GM23248 (cell line): ENCODE measurements at regions not wholly inside any gene's neighbourhood (a gene's known extent, or its start where the extent isn't known, plus 50 kb on each side); places are given as distances from the start of the nearest gene placed in this dataset.

Experiments used
- DNase-seq: peaks from one replicate; pipeline ENCODE4 v3.0.0-alpha.2; 2015
- H2AFZ ChIP-seq: fragments of 200-600 bp; sonication (generic); 2 replicates; pipeline ENCODE4 v1.6.1; 2016; ENCODE audit warnings: antibody characterized with exemption
- H3F3A ChIP-seq: fragments of 200-600 bp; sonication (generic); 2 replicates; pipeline ENCODE4 v1.6.1; 2016; ENCODE audit warnings: mild to moderate bottlenecking, antibody characterized with exemption, mixed run types; ENCODE audit not compliant: insufficient read depth
- H3K27ac ChIP-seq: fragments of 200-600 bp; sonication (generic); 2 replicates; pipeline ENCODE4 v1.5.1; 2016; ENCODE audit warnings: mild to moderate bottlenecking
- H3K27me3 ChIP-seq: fragments of 200-600 bp; sonication (generic); replicated peaks from 2 replicates; pipeline ENCODE4 v1.6.1; 2016; ENCODE audit warnings: mild to moderate bottlenecking; ENCODE audit not compliant: insufficient read depth
- H3K36me3 ChIP-seq: fragments of 200-600 bp; sonication (generic); 2 replicates; pipeline ENCODE4 v1.6.1; 2016; ENCODE audit warnings: low read depth, mild to moderate bottlenecking
- H3K4me1 ChIP-seq: fragments of 200-600 bp; sonication (generic); 2 replicates; pipeline ENCODE4 v1.6.1; 2016; ENCODE audit warnings: mild to moderate bottlenecking; ENCODE audit not compliant: insufficient read depth
- H3K4me2 ChIP-seq: fragments of 200-600 bp; sonication (generic); one replicate; pipeline ENCODE4 v1.6.1; 2016; ENCODE audit warnings: mild to moderate bottlenecking; ENCODE audit not compliant: unreplicated experiment
- H3K4me3 ChIP-seq: fragments of 200-600 bp; sonication (generic); 2 replicates; pipeline ENCODE4 v1.5.1; 2016; ENCODE audit warnings: mild to moderate bottlenecking
- H3K79me2 ChIP-seq: fragments of 200-600 bp; sonication (generic); 2 replicates; pipeline ENCODE4 v1.6.1; 2016; ENCODE audit warnings: mild to moderate bottlenecking; ENCODE audit not compliant: insufficient read depth
- H3K9ac ChIP-seq: fragments of 200-600 bp; sonication (generic); 2 replicates; pipeline ENCODE4 v1.6.1; 2016; ENCODE audit warnings: mild to moderate bottlenecking
- H3K9me2 ChIP-seq: fragments of 200-600 bp; sonication (generic); 2 replicates; pipeline ENCODE4 v1.6.1; 2016; ENCODE audit warnings: mixed run types, mild to moderate bottlenecking, moderate library complexity; ENCODE audit not compliant: insufficient read depth
- H3K9me3 ChIP-seq: fragments of 200-600 bp; sonication (generic); one replicate; pipeline ENCODE4 v1.6.1; 2017; ENCODE audit warnings: low read depth
- H4K20me1 ChIP-seq: fragments of 200-600 bp; sonication (generic); 2 replicates; pipeline ENCODE4 v1.6.0; 2016; ENCODE audit not compliant: insufficient read depth
- EZH2 ChIP-seq: fragments of 200-600 bp; sonication (generic); IDR thresholded peaks from 2 replicates; pipeline ENCODE4 v1.6.1; 2018; ENCODE audit warnings: antibody characterized with exemption, mild to moderate bottlenecking; ENCODE audit not compliant: insufficient read depth, poor library complexity, severe bottlenecking
- EZH2phosphoT487 ChIP-seq: fragments of 200-600 bp; sonication (generic); IDR thresholded peaks from 2 replicates; pipeline ENCODE4 v1.6.1; 2018; ENCODE audit warnings: antibody characterized with exemption, moderate library complexity, mild to moderate bottlenecking, low read depth; ENCODE audit not compliant: insufficient read depth
- WGBS, 2 experiments: methylation state at CpG; one replicate each; pipeline ENCODE4 v1.1.6; 2015 to 2017; ENCODE audit warnings: low lambda C conversion rate in 2 of 2, low coverage in 1 of 2; ENCODE audit errors: missing lambda C conversion rate in 2 of 2; 5-methylcytosine and 5-hydroxymethylcytosine counted together
- in situ Hi-C: fragments of 300-500 bp; cut with MboI; formaldehyde crosslinking; loops from 2 replicates; pipeline ENCODE4 v1.15.0; 2020

- TF ChIP-seq EZH2phosphoT487 (no peak), EZH2 (no peak)
- DNase-seq, result no peak
- Histone ChIP-seq H3K9me2 (no peaks in the 10 kb centered on the region), H3K27me3 (peaks cover 88% of the 10 kb centered on the region), H3K9ac (no peak overlapping the region), H4K20me1 (no peaks in the 10 kb centered on the region), H3K9me3 (no peaks in the 10 kb centered on the region), H3K79me2 (no peaks in the 10 kb centered on the region), H3K4me2 (no peak overlapping the region), H3K4me1 (no peaks in the 10 kb centered on the region), H2AFZ (no peak overlapping the region), H3F3A (no peaks in the 10 kb centered on the region), H3K27ac (no peak overlapping the region), H3K36me3 (no peaks in the 10 kb centered on the region), H3K4me3 (no peak overlapping the region)
- 71 to 72% methylated on average over 19 to 23 of the region's 23 CpGs for WGBS, 2 experiments
- in situ Hi-C loops, result loop anchor here (10.0 kb wide), 1 partner anchor 158 kb away; no protein-coding TSS in a partner anchor
These were observed 83.6 kb downstream of the IRF8 start for GRCh38 chr16:85982563-85982939.

GRCh38 chr16:85983064-85983463 is 84.1 kb downstream of the IRF8 start:
- H3F3A ChIP-seq, result no peaks in the 10 kb centered on the region
- no peaks in the 10 kb centered on the region for H3K9me2 ChIP-seq
- TF ChIP-seq EZH2phosphoT487, result no peak
- no peak for TF ChIP-seq EZH2
- no peak overlapping the region for H3K9ac ChIP-seq
- H3K9me3 ChIP-seq, result no peaks in the 10 kb centered on the region
- H3K4me2 ChIP-seq, result no peak overlapping the region
- no peak overlapping the region for H2AFZ ChIP-seq
- H3K79me2 ChIP-seq, result no peaks in the 10 kb centered on the region
- peaks cover 87% of the 10 kb centered on the region for H3K27me3 ChIP-seq
- 49 to 54% methylated on average over 12 of the region's 12 CpGs for WGBS, 2 experiments
- H4K20me1 ChIP-seq, result no peaks in the 10 kb centered on the region
- no peaks in the 10 kb centered on the region for H3K36me3 ChIP-seq
- no peak overlapping the region for H3K4me3 ChIP-seq
- H3K4me1 ChIP-seq, result no peaks in the 10 kb centered on the region
- DNase-seq, result no peak
- in situ Hi-C loops, result loop anchor here (10.0 kb wide), 1 partner anchor 158 kb away; no protein-coding TSS in a partner anchor
- no peak overlapping the region for H3K27ac ChIP-seq

GRCh38 chr16:85983606-85984230 is 84.8 kb downstream of the IRF8 start:
- DNase-seq, result no peak
- H3K9me2 ChIP-seq, result no peaks in the 10 kb centered on the region
- no peak overlapping the region for H3K27ac ChIP-seq
- H3K27me3 ChIP-seq, result peaks cover 90% of the 10 kb centered on the region
- H3K36me3 ChIP-seq, result no peaks in the 10 kb centered on the region
- H4K20me1 ChIP-seq, result no peaks in the 10 kb centered on the region
- in situ Hi-C loops, result loop anchor here (10.0 kb wide), 1 partner anchor 159 kb away; no protein-coding TSS in a partner anchor
- no peaks in the 10 kb centered on the region for H3K4me1 ChIP-seq
- no peaks in the 10 kb centered on the region for H3F3A ChIP-seq
- H3K4me3 ChIP-seq, result no peak overlapping the region
- TF ChIP-seq EZH2phosphoT487 (no peak), EZH2 (no peak)
- H3K4me2 ChIP-seq, result no peak overlapping the region
- no peaks in the 10 kb centered on the region for H3K79me2 ChIP-seq
- 61 to 62% methylated on average over 20 of the region's 20 CpGs for WGBS, 2 experiments
- no peak overlapping the region for H2AFZ ChIP-seq
- no peaks in the 10 kb centered on the region for H3K9me3 ChIP-seq
- no peak overlapping the region for H3K9ac ChIP-seq

DNA sequence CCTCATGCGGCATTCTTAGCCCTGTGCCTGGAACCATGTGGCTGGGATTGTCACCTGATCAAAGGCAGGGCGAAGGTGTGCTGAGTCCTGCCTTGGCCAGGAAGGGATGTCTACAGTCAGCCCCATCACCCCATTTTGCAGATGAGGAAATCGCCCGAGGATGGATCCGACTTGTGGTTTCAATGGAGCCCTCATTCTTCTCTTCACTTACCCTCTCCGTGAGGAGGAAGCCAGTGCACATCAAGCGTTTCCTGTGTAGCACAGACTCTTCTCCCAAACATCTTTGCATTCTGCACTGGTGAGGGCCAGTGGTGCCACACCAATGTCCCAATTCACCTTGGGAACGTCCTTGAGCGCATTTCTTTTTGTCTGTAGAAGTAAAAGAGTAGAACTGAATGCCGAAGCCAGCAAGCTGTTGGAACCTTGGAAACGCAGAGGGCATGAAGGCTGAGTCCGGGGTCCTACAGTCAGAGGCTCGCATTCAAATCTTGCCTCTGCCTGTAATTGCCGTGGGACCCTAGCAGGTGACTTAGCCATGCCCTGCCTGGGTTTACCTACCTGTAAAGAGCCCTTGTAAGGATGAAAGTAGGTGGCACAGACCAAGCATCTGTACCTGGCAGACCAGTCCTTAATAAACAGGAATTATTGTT is 85.4 kb downstream of the IRF8 start:
- WGBS, 2 experiments, result 62 to 68% methylated on average over 12 to 14 of the region's 14 CpGs
- Histone ChIP-seq H3K4me3 (no peak overlapping the region), H3K4me1 (no peaks in the 10 kb centered on the region), H3K27ac (no peak overlapping the region), H3K4me2 (no peak overlapping the region), H3K9me3 (no peaks in the 10 kb centered on the region), H3K79me2 (no peaks in the 10 kb centered on the region), H2AFZ (no peak overlapping the region), H3K27me3 (peaks cover 91% of the 10 kb centered on the region), H3K9me2 (no peaks in the 10 kb centered on the region), H3K36me3 (no peaks in the 10 kb centered on the region), H3K9ac (no peak overlapping the region), H3F3A (no peaks in the 10 kb centered on the region), H4K20me1 (no peaks in the 10 kb centered on the region)
- no peak for TF ChIP-seq EZH2
- TF ChIP-seq EZH2phosphoT487, result no peak
- in situ Hi-C loops, result loop anchor here (10.0 kb wide), 1 partner anchor 160 kb away; no protein-coding TSS in a partner anchor
- no peak for DNase-seq
